NCI-H128 (cell line): ENCODE measurements at regions not wholly inside any gene's neighbourhood (a gene's known extent, or its start where the extent isn't known, plus 50 kb on each side); places are given as distances from the start of the nearest gene placed in this dataset.
"Not testable (repeated sequence)": the region's sequence is repeated elsewhere in the genome, so short reads cannot be mapped to it uniquely, and the experiment has no call there.

Source experiments
- DNase-seq: peaks from one replicate; lab custom pipeline; 2025; ENCODE audit not compliant: unreplicated experiment; lab: John Stamatoyannopoulos, UW

- DNase-seq, result no peak
Measured at GRCh38 chr6:15088904-15089568, 156.8 kb upstream of the JARID2 start.

GRCh38 chr6:15089569-15090144, 156.2 kb upstream of the JARID2 start:
- no peak for DNase-seq

GRCh38 chr6:15090145-15090579, 155.7 kb upstream of the JARID2 start:
- DNase-seq, result no peak

GRCh38 chr6:15090745-15091384, 155.0 kb upstream of the JARID2 start:
- DNase-seq, result no peak

GRCh38 chr6:15096894-15097837, 148.7 kb upstream of the JARID2 start:
- no peak for DNase-seq

GRCh38 chr6:15101130-15101529, 144.7 kb upstream of the JARID2 start:
- DNase-seq, result no peak

GRCh38 chr6:15102241-15102640, 143.6 kb upstream of the JARID2 start:
- DNase-seq, result no peak

GRCh38 chr6:15106958-15107643, 138.8 kb upstream of the JARID2 start:
- DNase-seq, result no peak

- no peak for DNase-seq
Measured at GRCh38 chr6:15107644-15108382, 138.1 kb upstream of the JARID2 start.

- DNase-seq, result no peak
Measured at GRCh38 chr6:15108383-15108715, 137.5 kb upstream of the JARID2 start.

GRCh38 chr6:15109338-15110090, 136.4 kb upstream of the JARID2 start:
- no peak for DNase-seq

GRCh38 chr6:15110726-15111354, 135.0 kb upstream of the JARID2 start:
- DNase-seq, result no peak

- not testable (repeated sequence) for DNase-seq
Measured at GRCh38 chr6:15111576-15111975, 134.3 kb upstream of the JARID2 start.

GRCh38 chr6:15113587-15113986, 132.3 kb upstream of the JARID2 start:
- no peak for DNase-seq

GRCh38 chr6:15114061-15114460, 131.8 kb upstream of the JARID2 start:
- no peak for DNase-seq

GRCh38 chr6:15116889-15117288, 129.0 kb upstream of the JARID2 start:
- no peak for DNase-seq

GRCh38 chr6:15121443-15121842, 124.4 kb upstream of the JARID2 start:
- DNase-seq, result no peak

GRCh38 chr6:15121977-15122550, 123.8 kb upstream of the JARID2 start:
- DNase-seq, result no peak

GRCh38 chr6:15129887-15130286, 116.0 kb upstream of the JARID2 start:
- DNase-seq, result no peak
